ENCODE measurements at regions not wholly inside any gene's neighbourhood (a gene's known extent, or its start where the extent isn't known, plus 50 kb on each side); places are given as distances from the start of the nearest gene placed in this dataset.

DNA sequence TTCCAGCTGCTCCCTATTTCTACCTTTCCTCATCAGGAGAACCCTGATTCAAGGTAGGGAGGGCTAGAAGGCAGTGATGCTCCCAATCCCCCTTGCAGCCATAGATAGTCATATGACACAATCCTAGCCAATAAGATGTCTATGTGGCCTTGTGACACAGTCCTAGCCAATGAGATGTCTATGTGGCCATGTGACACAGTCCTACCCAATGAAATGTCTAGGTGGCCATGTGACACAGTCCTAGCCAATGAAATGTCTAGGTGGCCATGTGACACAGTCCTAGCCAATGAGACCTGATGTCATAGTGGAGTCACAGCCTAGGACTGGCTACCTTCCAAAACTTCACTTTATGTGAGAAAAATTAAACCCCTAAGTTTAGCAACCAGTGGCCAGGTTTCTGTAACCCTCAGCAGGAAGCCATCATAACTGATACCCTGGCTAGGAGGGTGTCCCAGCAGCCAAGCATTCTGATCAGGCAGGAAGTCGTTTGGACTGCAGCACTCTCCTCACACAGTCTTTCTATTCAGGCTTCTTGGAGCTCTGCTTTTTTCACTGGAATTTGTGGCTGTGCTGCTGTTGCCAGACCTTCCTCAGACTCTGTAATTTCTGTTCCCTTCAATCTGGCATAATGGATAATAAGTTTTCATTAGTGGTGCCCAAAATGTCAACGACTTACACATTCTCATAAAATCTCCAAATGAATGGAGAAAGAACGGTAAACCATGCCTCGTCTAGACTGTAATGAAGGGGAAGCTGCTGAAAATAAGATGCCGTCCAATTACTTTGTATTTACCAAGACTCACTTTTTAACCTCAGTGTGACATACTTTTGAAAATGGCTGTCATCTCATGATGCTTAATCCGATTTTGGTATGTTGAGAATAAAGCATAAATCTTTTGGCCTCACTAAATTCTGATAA, 165.0 kb upstream of the NCKAP5 start:
- Histone ChIP-seq H3K79me2 (ENCODE audit: insufficient read depth, low read length) (no peaks in the 10 kb centered on the region), H3K36me3 (ENCODE audit: insufficient read depth, low read length) (no peaks in the 10 kb centered on the region), H3K9me2 (ENCODE audit: low read depth, low read length) (no peaks in the 10 kb centered on the region), H3K9me3 (ENCODE audit: low read length) (no peaks in the 10 kb centered on the region), H3K27me3 (ENCODE audit: insufficient read depth, low read length) (no peaks in the 10 kb centered on the region; the same call in 1 of the 2 replicates), H2AFZ (ENCODE audit: low read length) (no peak overlapping the region), H4K20me1 (ENCODE audit: insufficient read depth, low read length) (no peaks in the 10 kb centered on the region), H3K4me1 (ENCODE audit: insufficient read depth, low read length, severe bottlenecking) (no peaks in the 10 kb centered on the region), H3F3A (ENCODE audit: insufficient read depth, low read length) (no peaks in the 10 kb centered on the region), H3K4me2 (ENCODE audit: low read length) (no peak overlapping the region), H3K4me3 (ENCODE audit: low read depth, low read length, poor library complexity, severe bottlenecking) (no peak overlapping the region), H3K27ac (ENCODE audit: low read depth, low read length, poor library complexity, severe bottlenecking) (no peak overlapping the region), H3K9ac (ENCODE audit: low read length) (no peak overlapping the region)
- TF ChIP-seq, protein P1, sequence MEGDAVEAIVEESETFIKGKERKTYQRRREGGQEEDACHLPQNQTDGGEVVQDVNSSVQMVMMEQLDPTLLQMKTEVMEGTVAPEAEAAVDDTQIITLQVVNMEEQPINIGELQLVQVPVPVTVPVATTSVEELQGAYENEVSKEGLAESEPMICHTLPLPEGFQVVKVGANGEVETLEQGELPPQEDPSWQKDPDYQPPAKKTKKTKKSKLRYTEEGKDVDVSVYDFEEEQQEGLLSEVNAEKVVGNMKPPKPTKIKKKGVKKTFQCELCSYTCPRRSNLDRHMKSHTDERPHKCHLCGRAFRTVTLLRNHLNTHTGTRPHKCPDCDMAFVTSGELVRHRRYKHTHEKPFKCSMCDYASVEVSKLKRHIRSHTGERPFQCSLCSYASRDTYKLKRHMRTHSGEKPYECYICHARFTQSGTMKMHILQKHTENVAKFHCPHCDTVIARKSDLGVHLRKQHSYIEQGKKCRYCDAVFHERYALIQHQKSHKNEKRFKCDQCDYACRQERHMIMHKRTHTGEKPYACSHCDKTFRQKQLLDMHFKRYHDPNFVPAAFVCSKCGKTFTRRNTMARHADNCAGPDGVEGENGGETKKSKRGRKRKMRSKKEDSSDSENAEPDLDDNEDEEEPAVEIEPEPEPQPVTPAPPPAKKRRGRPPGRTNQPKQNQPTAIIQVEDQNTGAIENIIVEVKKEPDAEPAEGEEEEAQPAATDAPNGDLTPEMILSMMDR (IDR thresholded peaks at IDR 0.05; ENCODE audit: low read length): no peak
- TF ChIP-seq EZH2 (IDR thresholded peaks at IDR 0.05; ENCODE audit: borderline replicate concordance, low read length): no peak

GRCh38 chr2:133733901-133734255, 165.6 kb upstream of the NCKAP5 start:
- Histone ChIP-seq H2AFZ (ENCODE audit: low read length) (no peak overlapping the region), H3K4me3 (ENCODE audit: low read depth, low read length, poor library complexity, severe bottlenecking) (no peak overlapping the region), H3K9me3 (ENCODE audit: low read length) (no peaks in the 10 kb centered on the region), H3K4me1 (ENCODE audit: insufficient read depth, low read length, severe bottlenecking) (no peaks in the 10 kb centered on the region), H3K79me2 (ENCODE audit: insufficient read depth, low read length) (no peaks in the 10 kb centered on the region), H3F3A (ENCODE audit: insufficient read depth, low read length) (no peaks in the 10 kb centered on the region), H4K20me1 (ENCODE audit: insufficient read depth, low read length) (no peaks in the 10 kb centered on the region), H3K27ac (ENCODE audit: low read depth, low read length, poor library complexity, severe bottlenecking) (no peak overlapping the region), H3K9ac (ENCODE audit: low read length) (no peak overlapping the region), H3K36me3 (ENCODE audit: insufficient read depth, low read length) (no peaks in the 10 kb centered on the region), H3K9me2 (ENCODE audit: low read depth, low read length) (no peaks in the 10 kb centered on the region), H3K27me3 (ENCODE audit: insufficient read depth, low read length) (no peaks in the 10 kb centered on the region; the same call in 1 of the 2 replicates), H3K4me2 (ENCODE audit: low read length) (no peak overlapping the region)
- TF ChIP-seq, protein P1 (IDR thresholded peaks at IDR 0.05; ENCODE audit: low read length): no peak
- TF ChIP-seq EZH2 (IDR thresholded peaks at IDR 0.05; ENCODE audit: borderline replicate concordance, low read length): no peak

DNA sequence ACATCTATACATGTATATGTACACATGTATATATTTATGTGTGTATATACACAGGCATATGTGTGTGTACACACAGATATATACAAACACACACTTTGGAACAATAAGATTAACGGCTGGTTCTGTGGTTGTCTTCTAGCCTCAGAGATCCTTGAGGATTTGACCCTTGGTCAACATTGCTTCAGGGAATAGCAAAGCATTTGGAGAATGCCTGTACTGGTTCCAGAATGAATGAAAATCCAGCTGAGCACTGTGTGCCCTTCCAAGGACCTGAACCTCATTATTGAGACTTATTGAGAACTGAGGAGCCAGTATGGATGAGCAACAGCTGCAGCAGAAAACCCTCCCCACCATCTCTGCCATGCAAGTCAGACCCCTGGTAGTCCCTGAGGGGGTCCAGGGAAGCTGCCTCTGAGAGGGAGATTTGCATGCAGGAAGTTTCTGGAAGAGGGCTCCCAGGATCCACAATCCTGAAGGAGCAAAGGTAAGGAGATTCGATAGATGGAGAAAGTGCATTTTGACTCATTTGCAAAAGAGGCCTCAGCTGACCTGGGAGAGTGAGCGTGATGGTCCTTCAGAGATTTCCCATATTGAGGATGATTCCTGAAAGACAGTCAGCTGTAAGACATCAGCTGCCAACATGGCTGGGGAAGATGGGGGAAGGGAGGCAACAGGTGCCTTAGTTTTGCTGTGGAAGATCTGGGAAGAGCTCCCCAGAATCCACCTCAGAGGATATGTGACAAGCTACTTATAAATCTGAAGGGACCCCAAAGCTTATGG, 166.6 kb upstream of the NCKAP5 start:
- no peak overlapping the region for H3K4me2 ChIP-seq (ENCODE audit: low read length)
- no peak overlapping the region for H3K9ac ChIP-seq (ENCODE audit: low read length)
- no peaks in the 10 kb centered on the region for H3K36me3 ChIP-seq (ENCODE audit: insufficient read depth, low read length)
- no peaks in the 10 kb centered on the region; the same call in 1 of the 2 replicates for H3K27me3 ChIP-seq (ENCODE audit: insufficient read depth, low read length)
- TF ChIP-seq, protein P1 (IDR thresholded peaks at IDR 0.05; ENCODE audit: low read length): no peak
- TF ChIP-seq EZH2 (IDR thresholded peaks at IDR 0.05; ENCODE audit: borderline replicate concordance, low read length): no peak
- no peak overlapping the region for H3K4me3 ChIP-seq (ENCODE audit: low read depth, low read length, poor library complexity, severe bottlenecking)
- no peaks in the 10 kb centered on the region for H3F3A ChIP-seq (ENCODE audit: insufficient read depth, low read length)
- H3K9me2 ChIP-seq (ENCODE audit: low read depth, low read length): no peaks in the 10 kb centered on the region
- no peaks in the 10 kb centered on the region for H3K79me2 ChIP-seq (ENCODE audit: insufficient read depth, low read length)
- H3K9me3 ChIP-seq (ENCODE audit: low read length): no peaks in the 10 kb centered on the region
- H2AFZ ChIP-seq (ENCODE audit: low read length): no peak overlapping the region
- no peaks in the 10 kb centered on the region for H4K20me1 ChIP-seq (ENCODE audit: insufficient read depth, low read length)
- H3K4me1 ChIP-seq (ENCODE audit: insufficient read depth, low read length, severe bottlenecking): no peaks in the 10 kb centered on the region
- H3K27ac ChIP-seq (ENCODE audit: low read depth, low read length, poor library complexity, severe bottlenecking): no peak overlapping the region
